ENCODE measurements at regions not wholly inside any gene's neighbourhood (a gene's known extent, or its start where the extent isn't known, plus 50 kb on each side); places are given as distances from the start of the nearest gene placed in this dataset.

DNA sequence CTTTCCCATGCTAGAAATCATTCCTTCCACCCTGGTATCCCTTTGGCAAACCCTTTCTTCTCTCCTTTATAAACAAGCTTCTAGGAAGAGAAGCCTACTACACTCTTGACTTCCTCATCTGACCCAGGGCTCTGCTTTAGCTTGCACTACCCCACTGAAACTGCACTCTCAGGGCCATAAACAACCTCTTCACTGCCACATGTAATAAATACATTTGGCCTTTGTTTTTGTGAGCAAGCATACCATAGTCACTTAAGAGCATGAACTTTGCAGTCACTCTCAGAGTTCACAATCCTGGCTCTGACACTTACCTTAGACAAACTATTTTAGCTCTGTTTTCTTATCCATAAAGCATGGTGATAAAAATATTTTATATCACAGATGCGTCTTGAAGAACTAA lies 50.7 kb upstream of the USP38 start:
- no peaks in the 10 kb centered on the region for H3K36me3 ChIP-seq (ENCODE audit: insufficient read depth, low read length)
- no peak for DNase-seq
- no peaks in the 10 kb centered on the region for H3K9me3 ChIP-seq (ENCODE audit: insufficient read depth, low read length, severe bottlenecking)
- no peak overlapping the region for H3K4me3 ChIP-seq (ENCODE audit: low read depth in 1 of 2, low read length in 2 of 2)
- no peak overlapping the region for H3K9ac ChIP-seq (ENCODE audit: low read depth, low read length)
- no peaks in the 10 kb centered on the region for H3K4me1 ChIP-seq (ENCODE audit: insufficient read depth, low read length)
- TF ChIP-seq EZH2 (IDR thresholded peaks at IDR 0.05; ENCODE audit: borderline replicate concordance, low read depth, low read length, severe bottlenecking) = no peak
- TF ChIP-seq, protein P1, sequence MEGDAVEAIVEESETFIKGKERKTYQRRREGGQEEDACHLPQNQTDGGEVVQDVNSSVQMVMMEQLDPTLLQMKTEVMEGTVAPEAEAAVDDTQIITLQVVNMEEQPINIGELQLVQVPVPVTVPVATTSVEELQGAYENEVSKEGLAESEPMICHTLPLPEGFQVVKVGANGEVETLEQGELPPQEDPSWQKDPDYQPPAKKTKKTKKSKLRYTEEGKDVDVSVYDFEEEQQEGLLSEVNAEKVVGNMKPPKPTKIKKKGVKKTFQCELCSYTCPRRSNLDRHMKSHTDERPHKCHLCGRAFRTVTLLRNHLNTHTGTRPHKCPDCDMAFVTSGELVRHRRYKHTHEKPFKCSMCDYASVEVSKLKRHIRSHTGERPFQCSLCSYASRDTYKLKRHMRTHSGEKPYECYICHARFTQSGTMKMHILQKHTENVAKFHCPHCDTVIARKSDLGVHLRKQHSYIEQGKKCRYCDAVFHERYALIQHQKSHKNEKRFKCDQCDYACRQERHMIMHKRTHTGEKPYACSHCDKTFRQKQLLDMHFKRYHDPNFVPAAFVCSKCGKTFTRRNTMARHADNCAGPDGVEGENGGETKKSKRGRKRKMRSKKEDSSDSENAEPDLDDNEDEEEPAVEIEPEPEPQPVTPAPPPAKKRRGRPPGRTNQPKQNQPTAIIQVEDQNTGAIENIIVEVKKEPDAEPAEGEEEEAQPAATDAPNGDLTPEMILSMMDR (IDR thresholded peaks at IDR 0.05; ENCODE audit: borderline replicate concordance, extremely low read depth, low read length, poor library complexity, severe bottlenecking) = no peak
- no peaks in the 10 kb centered on the region for H4K20me1 ChIP-seq (ENCODE audit: insufficient read depth, low read length)
- no peak overlapping the region for H3K27ac ChIP-seq (ENCODE audit: low read length)
- H3K27me3 ChIP-seq (ENCODE audit: insufficient read depth, low read length, poor library complexity) = peaks cover 4% of the 10 kb centered on the region
- ATAC-seq (ENCODE audit: insufficient read depth, low read depth) = no peak
- no peak overlapping the region for H3K4me2 ChIP-seq (ENCODE audit: insufficient read depth, low read length)
- H2AFZ ChIP-seq (ENCODE audit: low read depth, low read length) = no peak overlapping the region
- no peaks in the 10 kb centered on the region for H3K79me2 ChIP-seq (ENCODE audit: insufficient read depth, low read length)
